Psoas muscle (tissue), 7 donors: ENCODE measurements at regions not wholly inside any gene's neighbourhood (a gene's known extent, or its start where the extent isn't known, plus 50 kb on each side); places are given as distances from the start of the nearest gene placed in this dataset.
"Not testable (repeated sequence)": the region's sequence is repeated elsewhere in the genome, so short reads cannot be mapped to it uniquely, and the experiment has no call there.

Experiments used
- ATAC-seq, 4 donors: fragments of 200-7000 bp; cut with Tn5 transposase; one replicate each; pipeline ENCODE4 v1.9.1; 2020; ENCODE audit warnings: moderate library complexity in 3 of 4, mild to moderate bottlenecking in 2 of 4
- DNase-seq, 2 donors: peaks; one replicate each; pipeline ENCODE4 v3.0.0-alpha.2; 2020
- H3K27ac ChIP-seq: fragments of 200-600 bp; one replicate; pipeline ENCODE4 v1.8.0; 2022
- H3K27me3 ChIP-seq, 3 donors: fragments of 200-600 bp in 1 of 3; one replicate each; pipeline versions ENCODE4 v1.6.1 to v1.8.0; 2013 to 2022; ENCODE audit warnings: low read length in 2 of 3, mild to moderate bottlenecking in 2 of 3, moderate library complexity in 1 of 3; ENCODE audit not compliant: insufficient read depth in 3 of 3
- H3K36me3 ChIP-seq, 2 donors: fragments of 200-600 bp in 1 of 2; one replicate each; pipeline versions ENCODE4 v1.6.1 to v1.8.0; 2013 to 2022; ENCODE audit warnings: low read depth in 1 of 2, mild to moderate bottlenecking in 1 of 2, moderate library complexity in 1 of 2; ENCODE audit not compliant: insufficient read depth in 1 of 2
- H3K4me1 ChIP-seq: fragments of 200-600 bp; one replicate; pipeline ENCODE4 v1.8.0; 2022
- H3K4me3 ChIP-seq: fragments of 200-600 bp; one replicate; pipeline ENCODE4 v1.8.0; 2022; ENCODE audit warnings: mild to moderate bottlenecking
- H3K9me3 ChIP-seq: fragments of 200-600 bp; one replicate; pipeline ENCODE4 v1.8.0; 2022
- CTCF ChIP-seq: fragments of 200-600 bp; IDR thresholded peaks from one replicate; pipeline ENCODE4 v1.8.0; 2022; ENCODE audit warnings: antibody characterized with exemption
- whole genome bisulfite sequencing, 3 donors: extraction: QIAGEN DNeasy Blood & Tissue Kit; methylation state at CpG; one replicate each; pipeline versions ENCODE4 v1.1.6 to v1.1.7; 2013; 5-methylcytosine and 5-hydroxymethylcytosine counted together
- intact Hi-C, 2 donors: fragments of 100-400 bp; cut with DNase I; formaldehyde crosslinking; loops; one replicate each; pipeline versions ENCODE4 v1.11.0 to v1.14.2; 2022
- donor health status: healthy with polysubstance abuse.
- donor health status: DM: no; HTN: no; CAD: no; lungs with moderate emphysema.
- donor health status: Bipolar disorder and iron deficiency.
- donor health status: healthy.
- donor health status: DM: yes; HTN: yes; CAD: no.
- donor health status: DM: no; HTN: no; CAD: no.
- donor health status: DM: yes; HTN: yes; CAD: no.

- ATAC-seq, H3K27me3 ChIP-seq, H3K9me3 ChIP-seq, intact Hi-C loops, H3K36me3 ChIP-seq, H3K4me1 ChIP-seq, DNase-seq, H3K27ac ChIP-seq, H3K4me3 ChIP-seq: not testable (repeated sequence)
- WGBS, 3 donors, result 91 to 100% (median 95%) methylated on average over 2 of the region's 6 CpGs
These were observed 61.6 kb upstream of the IKBKE start for GRCh38 chr1:206408371-206409288.

DNA sequence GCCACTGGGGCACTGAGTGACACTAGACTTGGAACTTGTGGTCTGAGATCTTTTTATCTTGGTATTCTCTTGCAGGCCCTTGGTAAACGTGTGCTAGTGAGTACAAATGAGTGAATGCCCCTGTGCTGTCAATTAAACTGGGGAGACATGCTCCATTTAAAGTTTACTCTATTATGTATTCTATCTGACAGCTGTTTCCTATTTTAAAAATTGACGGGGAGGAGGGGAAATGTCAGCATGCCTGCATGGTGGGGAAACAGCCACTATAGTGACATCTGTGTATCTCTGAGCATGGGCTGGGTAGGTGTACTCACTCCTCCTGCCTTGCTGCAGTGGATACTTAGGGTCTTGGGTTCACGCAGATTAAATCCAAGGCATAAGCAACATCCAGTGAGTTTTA lies 59.0 kb upstream of the IKBKE start:
- Histone ChIP-seq H3K27ac (no peak overlapping the region), H3K36me3 (no peaks in the 10 kb centered on the region), H3K4me3 (no peak overlapping the region), H3K9me3 (no peaks in the 10 kb centered on the region), H3K27me3 (no peaks in the 10 kb centered on the region), H3K4me1 (no peaks in the 10 kb centered on the region)
- 56 to 69% (median 59%) methylated on average over 3 of the region's 3 CpGs for WGBS, 3 donors
- intact Hi-C loops, result no loop called here
- ATAC-seq (no peak), DNase-seq (no peak)
- no peak for TF ChIP-seq CTCF

- Histone ChIP-seq H3K4me1 (no peaks in the 10 kb centered on the region), H3K9me3 (no peaks in the 10 kb centered on the region), H3K36me3 (peaks cover 4 to 8% of the 10 kb centered on the region in 2 donors), H3K27ac (no peak overlapping the region), H3K27me3 (no peaks in the 10 kb centered on the region), H3K4me3 (no peak overlapping the region)
- intact Hi-C loops, result no loop called here
- DNase-seq, result no peak
- no peak for TF ChIP-seq CTCF
- ATAC-seq, result no peak
- WGBS, 3 donors, result 51 to 61% (median 59%) methylated on average over 6 of the region's 6 CpGs
These were observed 54.3 kb upstream of the IKBKE start for GRCh38 chr1:206415942-206416341.

DNA sequence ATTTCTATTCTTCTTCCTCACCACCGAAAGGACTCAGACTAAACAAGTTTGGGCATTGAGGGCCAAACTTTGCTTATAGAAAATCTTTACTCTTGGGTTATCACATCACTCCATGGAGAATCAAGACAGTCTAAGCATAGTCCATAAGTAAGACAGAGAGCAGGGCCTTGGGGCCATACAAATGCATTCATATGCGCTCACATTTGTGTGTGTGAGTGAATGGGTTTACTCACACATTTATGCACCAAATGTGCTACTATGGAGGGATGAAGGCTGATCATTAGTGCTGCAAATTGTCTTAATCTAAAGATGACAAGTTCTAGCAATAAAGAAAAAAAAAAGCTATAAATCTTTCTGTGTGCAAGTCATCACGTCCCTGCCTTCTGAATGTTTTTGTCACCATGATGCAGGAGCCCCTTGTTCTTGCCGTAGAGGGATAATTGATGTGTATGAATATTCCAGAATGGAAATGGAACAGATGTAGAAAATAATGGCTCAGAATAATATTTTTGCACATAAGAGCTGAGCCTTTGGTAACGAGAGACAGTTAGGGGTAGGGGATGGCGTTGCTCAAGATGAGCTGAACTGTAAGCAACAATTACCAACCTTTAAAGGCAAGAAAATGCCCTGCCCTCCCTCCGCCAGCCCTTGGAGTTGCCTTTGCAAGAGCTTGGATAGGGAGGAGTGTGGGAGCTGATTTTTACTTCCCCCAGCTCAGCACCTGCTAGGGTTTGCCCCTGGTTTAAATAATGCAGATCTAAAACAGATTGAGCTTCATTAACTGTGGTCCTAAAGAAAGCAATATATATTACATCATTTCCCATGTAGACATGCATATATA lies 52.3 kb upstream of the IKBKE start:
- Histone ChIP-seq H3K27ac (no peak overlapping the region), H3K9me3 (no peaks in the 10 kb centered on the region), H3K4me3 (no peak overlapping the region), H3K4me1 (no peaks in the 10 kb centered on the region), H3K27me3 (no peaks in the 10 kb centered on the region), H3K36me3 (peaks cover 4 to 16% of the 10 kb centered on the region in 2 donors)
- intact Hi-C loops, result no loop called here
- no peak for TF ChIP-seq CTCF
- DNase-seq (no peak), ATAC-seq (no peak)
- 97 to 98% (median 97%) methylated on average over 7 of the region's 7 CpGs for WGBS, 3 donors

GRCh38 chr1:206419250-206419649 lies 51.0 kb upstream of the IKBKE start:
- no peak for ATAC-seq
- H3K27ac ChIP-seq, result no peak overlapping the region

More at GRCh38 chr1:206419250-206419649, 51.0 kb upstream of the IKBKE start:
- no peak overlapping the region for H3K4me3 ChIP-seq
- intact Hi-C loops, result no loop called here
- H3K4me1 ChIP-seq, result no peaks in the 10 kb centered on the region
- no peaks in the 10 kb centered on the region for H3K9me3 ChIP-seq
- H3K36me3 ChIP-seq, result peaks cover 4 to 16% of the 10 kb centered on the region in 2 donors
- no peak for DNase-seq
- H3K27me3 ChIP-seq, result no peaks in the 10 kb centered on the region
- WGBS, 3 donors, result 77 to 85% (median 84%) methylated on average over 2 of the region's 2 CpGs
- TF ChIP-seq CTCF, result no peak
